ENCODE measurements at regions not wholly inside any gene's neighbourhood (a gene's known extent, or its start where the extent isn't known, plus 50 kb on each side); places are given as distances from the start of the nearest gene placed in this dataset.
"Not testable (repeated sequence)": the region's sequence is repeated elsewhere in the genome, so short reads cannot be mapped to it uniquely, and the experiment has no call there.

- DNase-seq (ENCODE audit: extremely low read depth in 1 of 11, low read depth in 9 of 11, low spot score in 4 of 11), result no peak
Measured at GRCh38 chr6:102126488-102126887, 733.0 kb downstream of the GRIK2 start.

GRCh38 chr6:102127253-102127652 is 733.7 kb downstream of the GRIK2 start:
- no peak for DNase-seq (ENCODE audit: extremely low read depth in 1 of 11, low read depth in 9 of 11, low spot score in 4 of 11)

GRCh38 chr6:102137859-102138258 is 744.4 kb downstream of the GRIK2 start:
- no peak for DNase-seq (ENCODE audit: extremely low read depth in 1 of 11, low read depth in 9 of 11, low spot score in 4 of 11)

GRCh38 chr6:102149191-102149590 is 755.7 kb downstream of the GRIK2 start:
- no peak for DNase-seq (ENCODE audit: extremely low read depth in 1 of 11, low read depth in 9 of 11, low spot score in 4 of 11)

GRCh38 chr6:102150549-102150948 is 757.0 kb downstream of the GRIK2 start:
- peak in 1 of 11 donors; percentile 1 for DNase-seq (ENCODE audit: extremely low read depth in 1 of 11, low read depth in 9 of 11, low spot score in 4 of 11)

GRCh38 chr6:102154176-102154575 is 760.7 kb downstream of the GRIK2 start:
- DNase-seq (ENCODE audit: extremely low read depth in 1 of 11, low read depth in 9 of 11, low spot score in 4 of 11), result no peak

- DNase-seq (ENCODE audit: extremely low read depth in 1 of 11, low read depth in 9 of 11, low spot score in 4 of 11), result no peak
Measured at GRCh38 chr6:102154874-102155273, 761.4 kb downstream of the GRIK2 start.

- not testable (repeated sequence) for DNase-seq (ENCODE audit: extremely low read depth in 1 of 11, low read depth in 9 of 11, low spot score in 4 of 11)
Measured at GRCh38 chr6:102169802-102170201, 776.3 kb downstream of the GRIK2 start.

- DNase-seq (ENCODE audit: extremely low read depth in 1 of 11, low read depth in 9 of 11, low spot score in 4 of 11), result no peak
Measured at GRCh38 chr6:102187186-102187585, 793.7 kb downstream of the GRIK2 start.

GRCh38 chr6:102195311-102195710 is 801.8 kb downstream of the GRIK2 start:
- DNase-seq (ENCODE audit: extremely low read depth in 1 of 11, low read depth in 9 of 11, low spot score in 4 of 11), result no peak

GRCh38 chr6:102197211-102197610 is 803.7 kb downstream of the GRIK2 start:
- DNase-seq (ENCODE audit: extremely low read depth in 1 of 11, low read depth in 9 of 11, low spot score in 4 of 11), result no peak

- DNase-seq (ENCODE audit: extremely low read depth in 1 of 11, low read depth in 9 of 11, low spot score in 4 of 11), result no peak
Measured at GRCh38 chr6:102204351-102204750, 810.8 kb downstream of the GRIK2 start.

GRCh38 chr6:102215425-102215824 is 821.9 kb downstream of the GRIK2 start:
- no peak for DNase-seq (ENCODE audit: extremely low read depth in 1 of 11, low read depth in 9 of 11, low spot score in 4 of 11)

GRCh38 chr6:102216232-102216631 is 822.7 kb downstream of the GRIK2 start:
- no peak for DNase-seq (ENCODE audit: extremely low read depth in 1 of 11, low read depth in 9 of 11, low spot score in 4 of 11)

- no peak for DNase-seq (ENCODE audit: extremely low read depth in 1 of 11, low read depth in 9 of 11, low spot score in 4 of 11)
Measured at GRCh38 chr6:102223942-102224341, 830.4 kb downstream of the GRIK2 start.

- DNase-seq (ENCODE audit: extremely low read depth in 1 of 11, low read depth in 9 of 11, low spot score in 4 of 11), result no peak
Measured at GRCh38 chr6:102229271-102229670, 835.8 kb downstream of the GRIK2 start.
